Activated CD4-positive, alpha-beta memory T cell treated with anti-CD3 and anti-CD28 coated beads for 36 hours (primary cell): ENCODE measurements at regions not wholly inside any gene's neighbourhood (a gene's known extent, or its start where the extent isn't known, plus 50 kb on each side); places are given as distances from the start of the nearest gene placed in this dataset.

ENCODE experiments used
- CTCF ChIA-PET: fragments of 350-600 bp; sonication (Branson Sonifier 250); formaldehyde crosslinking; loops from one replicate; lab custom pipeline; 2021; ENCODE audit warnings: antibody characterized with exemption, inconsistent platforms; lab: Charles Lee
- POLR2A ChIA-PET: fragments of 350-600 bp; sonication (Branson Sonifier 250); formaldehyde crosslinking; loops from one replicate; lab custom pipeline; 2021; ENCODE audit warnings: antibody characterized with exemption; lab: Charles Lee
- DNase-seq: peaks from one replicate; pipeline ENCODE4 v3.0.0-alpha.2; 2020
- H3K27ac Mint-ChIP-seq: one replicate; pipeline ENCODE4 v1.8.0; 2021; ENCODE audit warnings: mixed read lengths
- H3K27me3 Mint-ChIP-seq: one replicate; pipeline ENCODE4 v1.8.0; 2021; ENCODE audit warnings: mixed read lengths
- H3K36me3 Mint-ChIP-seq: one replicate; pipeline ENCODE4 v1.8.0; 2021; ENCODE audit warnings: mixed read lengths
- H3K4me1 Mint-ChIP-seq: one replicate; pipeline ENCODE4 v1.8.0; 2021; ENCODE audit warnings: low read depth, mixed read lengths
- H3K4me3 Mint-ChIP-seq: one replicate; pipeline ENCODE4 v1.8.0; 2021; ENCODE audit warnings: mild to moderate bottlenecking, mixed read lengths
- H3K9me3 Mint-ChIP-seq: one replicate; pipeline ENCODE4 v1.8.0; 2021; ENCODE audit warnings: mixed read lengths
- intact Hi-C: fragments of 100-400 bp; cut with micrococcal nuclease; formaldehyde crosslinking; loops from one replicate; pipeline ENCODE4 v1.15.1; 2023

GRCh38 chr5:68010740-68011139 is 204.8 kb upstream of the PIK3R1 start:
- H3K9me3 Mint-ChIP-seq: no peaks in the 10 kb centered on the region
- H3K4me3 Mint-ChIP-seq: no peak overlapping the region
- H3K4me1 Mint-ChIP-seq: no peaks in the 10 kb centered on the region
- intact Hi-C loops: no loop called here
- DNase-seq: no peak
- no peaks in the 10 kb centered on the region for H3K36me3 Mint-ChIP-seq
- H3K27me3 Mint-ChIP-seq: peaks cover 4% of the 10 kb centered on the region
- POLR2A ChIA-PET: no interaction called here
- CTCF ChIA-PET: no interaction called here
- no peak overlapping the region for H3K27ac Mint-ChIP-seq

GRCh38 chr5:68007451-68007850 is 208.1 kb upstream of the PIK3R1 start:
- DNase-seq: no peak
- H3K4me1 Mint-ChIP-seq: no peaks in the 10 kb centered on the region
- intact Hi-C loops: no loop called here
- H3K4me3 Mint-ChIP-seq: no peak overlapping the region
- no peaks in the 10 kb centered on the region for H3K9me3 Mint-ChIP-seq
- POLR2A ChIA-PET: interaction anchor here (0.6 kb wide), 1 partner anchor 355 kb away, joined by 3 read pairs; no protein-coding TSS in a partner anchor
- CTCF ChIA-PET: interaction anchor here (0.7 kb wide), 1 partner anchor 256 kb away, joined by 4 read pairs; no protein-coding TSS in a partner anchor
- H3K36me3 Mint-ChIP-seq: no peaks in the 10 kb centered on the region
- H3K27me3 Mint-ChIP-seq: peaks cover 4% of the 10 kb centered on the region
- no peak overlapping the region for H3K27ac Mint-ChIP-seq

GRCh38 chr5:68002836-68003235 is 212.7 kb upstream of the PIK3R1 start:
- no peaks in the 10 kb centered on the region for H3K4me1 Mint-ChIP-seq
- DNase-seq: no peak
- no peaks in the 10 kb centered on the region for H3K9me3 Mint-ChIP-seq
- POLR2A ChIA-PET: no interaction called here
- no peaks in the 10 kb centered on the region for H3K36me3 Mint-ChIP-seq
- H3K4me3 Mint-ChIP-seq: no peak overlapping the region
- H3K27ac Mint-ChIP-seq: no peak overlapping the region
- CTCF ChIA-PET: no interaction called here
- H3K27me3 Mint-ChIP-seq: no peaks in the 10 kb centered on the region
- intact Hi-C loops: no loop called here

- Mint-ChIP-seq H3K27me3 (no peaks in the 10 kb centered on the region), H3K4me3 (no peak overlapping the region), H3K9me3 (no peaks in the 10 kb centered on the region), H3K4me1 (no peaks in the 10 kb centered on the region), H3K27ac (no peak overlapping the region), H3K36me3 (no peaks in the 10 kb centered on the region)
- POLR2A ChIA-PET: interaction anchor here (0.6 kb wide), 1 partner anchor 269 kb away, joined by 7 read pairs; no protein-coding TSS in a partner anchor
- CTCF ChIA-PET: no interaction called here
- no peak for DNase-seq
- intact Hi-C loops: no loop called here
Measured at GRCh38 chr5:68000805-68001204, 214.8 kb upstream of the PIK3R1 start.

GRCh38 chr5:67999391-67999790 is 216.2 kb upstream of the PIK3R1 start:
- ChIA-PET CTCF (no interaction called here), POLR2A (no interaction called here)
- intact Hi-C loops: no loop called here
- Mint-ChIP-seq H3K9me3 (no peaks in the 10 kb centered on the region), H3K36me3 (no peaks in the 10 kb centered on the region), H3K27me3 (no peaks in the 10 kb centered on the region), H3K4me3 (no peak overlapping the region), H3K4me1 (no peaks in the 10 kb centered on the region), H3K27ac (no peak overlapping the region)
- DNase-seq: no peak

- H3K27me3 Mint-ChIP-seq: peaks cover under 1% of the 10 kb centered on the region
- CTCF ChIA-PET: no interaction called here
- intact Hi-C loops: no loop called here
- H3K4me1 Mint-ChIP-seq: no peaks in the 10 kb centered on the region
- no peaks in the 10 kb centered on the region for H3K36me3 Mint-ChIP-seq
- H3K4me3 Mint-ChIP-seq: no peak overlapping the region
- POLR2A ChIA-PET: no interaction called here
- H3K27ac Mint-ChIP-seq: no peak overlapping the region
- H3K9me3 Mint-ChIP-seq: no peaks in the 10 kb centered on the region
- DNase-seq: no peak
Measured at GRCh38 chr5:67998709-67999261, 216.8 kb upstream of the PIK3R1 start.

GRCh38 chr5:67997892-67998457 is 217.6 kb upstream of the PIK3R1 start:
- Mint-ChIP-seq H3K27me3 (peaks cover 2% of the 10 kb centered on the region), H3K27ac (no peak overlapping the region), H3K4me1 (no peaks in the 10 kb centered on the region), H3K9me3 (no peaks in the 10 kb centered on the region), H3K36me3 (no peaks in the 10 kb centered on the region), H3K4me3 (no peak overlapping the region)
- ChIA-PET CTCF (no interaction called here), POLR2A (no interaction called here)
- intact Hi-C loops: no loop called here
- DNase-seq: no peak

GRCh38 chr5:67997148-67997547 is 218.4 kb upstream of the PIK3R1 start:
- Mint-ChIP-seq H3K4me1 (no peaks in the 10 kb centered on the region), H3K27me3 (peaks cover 2% of the 10 kb centered on the region), H3K4me3 (no peak overlapping the region), H3K9me3 (no peaks in the 10 kb centered on the region), H3K27ac (no peak overlapping the region), H3K36me3 (no peaks in the 10 kb centered on the region)
- ChIA-PET CTCF (no interaction called here), POLR2A (no interaction called here)
- intact Hi-C loops: no loop called here
- DNase-seq: no peak

- H3K4me3 Mint-ChIP-seq: no peak overlapping the region
- no peak overlapping the region for H3K27ac Mint-ChIP-seq
- no peaks in the 10 kb centered on the region for H3K4me1 Mint-ChIP-seq
- H3K36me3 Mint-ChIP-seq: no peaks in the 10 kb centered on the region
- H3K27me3 Mint-ChIP-seq: peaks cover 2% of the 10 kb centered on the region
- ChIA-PET POLR2A (no interaction called here), CTCF (no interaction called here)
- intact Hi-C loops: no loop called here
- DNase-seq: no peak
- no peaks in the 10 kb centered on the region for H3K9me3 Mint-ChIP-seq
Measured at GRCh38 chr5:67996596-67996995, 219.0 kb upstream of the PIK3R1 start.

- Mint-ChIP-seq H3K27ac (no peak overlapping the region), H3K9me3 (no peaks in the 10 kb centered on the region), H3K27me3 (peaks cover 4% of the 10 kb centered on the region), H3K4me3 (no peak overlapping the region), H3K36me3 (no peaks in the 10 kb centered on the region), H3K4me1 (no peaks in the 10 kb centered on the region)
- POLR2A ChIA-PET: no interaction called here
- no peak for DNase-seq
- CTCF ChIA-PET: no interaction called here
- intact Hi-C loops: no loop called here
Measured at GRCh38 chr5:67992923-67993322, 222.6 kb upstream of the PIK3R1 start.

GRCh38 chr5:67989456-67989855 is 226.1 kb upstream of the PIK3R1 start:
- intact Hi-C loops: loop anchor here (10.0 kb wide), 1 partner anchor 285 kb away; no protein-coding TSS in a partner anchor
- no peak overlapping the region for H3K4me3 Mint-ChIP-seq
- no peaks in the 10 kb centered on the region for H3K4me1 Mint-ChIP-seq
- no peak for DNase-seq
- H3K9me3 Mint-ChIP-seq: no peaks in the 10 kb centered on the region
- peaks cover 4% of the 10 kb centered on the region for H3K27me3 Mint-ChIP-seq
- no peak overlapping the region for H3K27ac Mint-ChIP-seq
- H3K36me3 Mint-ChIP-seq: no peaks in the 10 kb centered on the region
- POLR2A ChIA-PET: no interaction called here
- CTCF ChIA-PET: no interaction called here

- Mint-ChIP-seq H3K36me3 (no peaks in the 10 kb centered on the region), H3K27me3 (peaks cover 2% of the 10 kb centered on the region), H3K9me3 (no peaks in the 10 kb centered on the region), H3K4me3 (no peak overlapping the region), H3K4me1 (peaks cover 2% of the 10 kb centered on the region), H3K27ac (no peak overlapping the region)
- intact Hi-C loops: loop anchor here (10.0 kb wide), 1 partner anchor 288 kb away; no protein-coding TSS in a partner anchor
- CTCF ChIA-PET: no interaction called here
- DNase-seq: no peak
- POLR2A ChIA-PET: no interaction called here
Measured at GRCh38 chr5:67986761-67987160, 228.8 kb upstream of the PIK3R1 start.
